ENCODE measurements at regions not wholly inside any gene's neighbourhood (a gene's known extent, or its start where the extent isn't known, plus 50 kb on each side); places are given as distances from the start of the nearest gene placed in this dataset.

DNA sequence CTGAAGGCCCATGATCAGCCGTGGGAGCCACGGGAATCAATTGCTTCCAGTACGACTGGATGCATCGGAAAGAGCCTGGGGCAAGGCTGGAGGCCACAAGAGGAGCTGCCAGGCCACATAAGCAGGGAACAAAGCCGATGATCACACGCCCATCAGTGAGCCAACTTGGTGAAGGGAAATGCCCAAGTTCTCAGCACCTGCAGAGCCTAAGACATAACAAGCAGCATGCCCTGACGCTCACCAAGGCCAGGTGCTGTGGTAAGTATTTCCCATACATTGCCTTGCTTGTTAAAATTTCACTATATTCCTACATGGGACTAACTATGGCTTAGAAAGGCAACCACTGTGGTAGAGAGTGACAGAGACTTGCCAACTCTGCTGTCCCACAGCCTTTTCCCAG, 555.9 kb downstream of the BCL11B start:
- ChIA-PET CTCF (no interaction called here), POLR2A (no interaction called here)
- no peak for DNase-seq (ENCODE audit: extremely low spot score)
- TF ChIP-seq, protein P1, sequence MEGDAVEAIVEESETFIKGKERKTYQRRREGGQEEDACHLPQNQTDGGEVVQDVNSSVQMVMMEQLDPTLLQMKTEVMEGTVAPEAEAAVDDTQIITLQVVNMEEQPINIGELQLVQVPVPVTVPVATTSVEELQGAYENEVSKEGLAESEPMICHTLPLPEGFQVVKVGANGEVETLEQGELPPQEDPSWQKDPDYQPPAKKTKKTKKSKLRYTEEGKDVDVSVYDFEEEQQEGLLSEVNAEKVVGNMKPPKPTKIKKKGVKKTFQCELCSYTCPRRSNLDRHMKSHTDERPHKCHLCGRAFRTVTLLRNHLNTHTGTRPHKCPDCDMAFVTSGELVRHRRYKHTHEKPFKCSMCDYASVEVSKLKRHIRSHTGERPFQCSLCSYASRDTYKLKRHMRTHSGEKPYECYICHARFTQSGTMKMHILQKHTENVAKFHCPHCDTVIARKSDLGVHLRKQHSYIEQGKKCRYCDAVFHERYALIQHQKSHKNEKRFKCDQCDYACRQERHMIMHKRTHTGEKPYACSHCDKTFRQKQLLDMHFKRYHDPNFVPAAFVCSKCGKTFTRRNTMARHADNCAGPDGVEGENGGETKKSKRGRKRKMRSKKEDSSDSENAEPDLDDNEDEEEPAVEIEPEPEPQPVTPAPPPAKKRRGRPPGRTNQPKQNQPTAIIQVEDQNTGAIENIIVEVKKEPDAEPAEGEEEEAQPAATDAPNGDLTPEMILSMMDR (IDR thresholded peaks at IDR 0.05; ENCODE audit: control extremely low read depth, extremely low read depth, low read depth, missing control alignments) = no peak

DNA sequence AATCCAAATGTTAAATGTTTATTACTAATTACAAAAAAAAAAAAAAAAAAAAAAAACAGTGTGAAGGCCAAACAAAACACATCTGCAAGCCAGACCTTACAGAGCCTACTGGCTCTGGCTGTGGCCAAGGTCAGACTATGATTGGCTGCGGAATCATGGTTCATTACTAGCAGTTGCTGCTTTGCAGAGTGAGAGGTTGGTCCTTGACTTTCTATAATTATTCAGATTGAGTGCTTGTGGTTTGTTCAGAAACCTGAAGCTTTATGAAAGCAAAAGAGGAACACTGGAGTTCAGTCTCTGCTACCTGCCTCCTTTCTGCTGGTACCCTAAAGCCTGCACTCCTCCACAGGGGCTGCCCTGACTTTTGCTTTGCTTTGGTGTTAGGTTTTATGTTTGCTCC, 550.9 kb downstream of the BCL11B start:
- DNase-seq (ENCODE audit: extremely low spot score) = no peak
- TF ChIP-seq, protein P1 (IDR thresholded peaks at IDR 0.05; ENCODE audit: control extremely low read depth, extremely low read depth, low read depth, missing control alignments) = no peak
- ChIA-PET CTCF (no interaction called here), POLR2A (no interaction called here)

DNA sequence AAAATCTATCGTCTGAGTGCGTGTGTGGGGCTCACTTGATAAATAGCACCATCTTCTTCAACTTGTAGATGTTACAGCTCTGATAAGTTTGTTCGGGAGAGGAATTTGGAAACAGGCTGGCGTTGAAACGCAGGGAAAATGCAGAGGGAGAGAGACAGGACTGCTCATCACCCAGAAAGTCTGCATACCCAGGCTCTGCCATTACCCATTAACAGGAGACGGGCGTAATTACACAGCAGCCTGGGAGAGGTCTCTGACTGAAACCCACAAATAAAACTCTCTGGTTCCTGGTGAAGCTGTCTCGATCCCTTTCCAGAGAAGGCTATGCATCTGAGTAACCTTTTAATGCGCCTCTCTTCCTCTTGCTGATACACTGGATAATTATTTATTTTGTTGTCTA, 547.3 kb downstream of the BCL11B start:
- DNase-seq (ENCODE audit: extremely low spot score) = no peak
- ChIA-PET CTCF (no interaction called here), POLR2A (no interaction called here)
- TF ChIP-seq, protein P1 (IDR thresholded peaks at IDR 0.05; ENCODE audit: control extremely low read depth, extremely low read depth, low read depth, missing control alignments) = no peak

DNA sequence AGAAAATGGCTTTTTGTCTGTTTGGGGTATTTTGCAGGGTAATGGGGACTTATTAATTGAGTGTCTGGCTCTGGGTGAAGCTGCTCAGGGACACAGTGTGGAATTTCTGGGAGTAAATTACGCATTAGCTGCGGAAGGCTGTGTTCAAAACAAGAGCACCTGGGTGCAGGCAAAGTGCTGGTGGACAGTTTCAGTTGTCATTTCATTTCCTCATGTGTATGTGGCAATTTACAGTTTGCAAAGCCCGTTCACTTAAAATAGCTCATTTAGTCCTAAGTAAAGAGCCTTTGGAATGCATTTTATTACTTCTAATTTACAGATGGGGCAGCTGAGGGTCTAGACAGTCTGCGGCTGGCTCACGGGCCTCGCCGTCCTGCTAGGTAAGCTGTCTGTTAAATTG, 546.8 kb downstream of the BCL11B start:
- ChIA-PET CTCF (no interaction called here), POLR2A (no interaction called here)
- TF ChIP-seq, protein P1 (IDR thresholded peaks at IDR 0.05; ENCODE audit: control extremely low read depth, extremely low read depth, low read depth, missing control alignments) = no peak
- DNase-seq (ENCODE audit: extremely low spot score) = no peak

DNA sequence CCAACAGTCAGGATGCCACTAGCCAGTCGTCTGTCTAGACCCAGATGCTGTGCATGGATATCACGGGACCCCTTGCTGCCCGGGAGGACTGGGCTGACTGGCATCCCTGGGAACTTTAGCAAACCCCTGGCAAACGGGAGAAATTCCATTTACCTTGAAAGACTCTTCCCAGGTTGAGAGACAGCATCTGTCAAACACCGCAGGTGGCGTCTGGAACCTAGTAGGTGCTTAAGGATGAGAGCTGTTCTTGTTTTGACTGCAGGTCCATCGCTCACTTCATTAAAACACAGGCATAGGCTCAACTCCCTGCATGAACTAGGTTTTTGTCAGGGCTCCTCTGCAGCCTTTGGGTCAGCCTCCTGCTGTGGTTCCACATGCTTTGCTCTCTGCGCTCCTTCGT, 546.3 kb downstream of the BCL11B start:
- no peak for DNase-seq (ENCODE audit: extremely low spot score)
- TF ChIP-seq, protein P1 (IDR thresholded peaks at IDR 0.05; ENCODE audit: control extremely low read depth, extremely low read depth, low read depth, missing control alignments) = no peak
- CTCF ChIA-PET = no interaction called here
- POLR2A ChIA-PET = no interaction called here

DNA sequence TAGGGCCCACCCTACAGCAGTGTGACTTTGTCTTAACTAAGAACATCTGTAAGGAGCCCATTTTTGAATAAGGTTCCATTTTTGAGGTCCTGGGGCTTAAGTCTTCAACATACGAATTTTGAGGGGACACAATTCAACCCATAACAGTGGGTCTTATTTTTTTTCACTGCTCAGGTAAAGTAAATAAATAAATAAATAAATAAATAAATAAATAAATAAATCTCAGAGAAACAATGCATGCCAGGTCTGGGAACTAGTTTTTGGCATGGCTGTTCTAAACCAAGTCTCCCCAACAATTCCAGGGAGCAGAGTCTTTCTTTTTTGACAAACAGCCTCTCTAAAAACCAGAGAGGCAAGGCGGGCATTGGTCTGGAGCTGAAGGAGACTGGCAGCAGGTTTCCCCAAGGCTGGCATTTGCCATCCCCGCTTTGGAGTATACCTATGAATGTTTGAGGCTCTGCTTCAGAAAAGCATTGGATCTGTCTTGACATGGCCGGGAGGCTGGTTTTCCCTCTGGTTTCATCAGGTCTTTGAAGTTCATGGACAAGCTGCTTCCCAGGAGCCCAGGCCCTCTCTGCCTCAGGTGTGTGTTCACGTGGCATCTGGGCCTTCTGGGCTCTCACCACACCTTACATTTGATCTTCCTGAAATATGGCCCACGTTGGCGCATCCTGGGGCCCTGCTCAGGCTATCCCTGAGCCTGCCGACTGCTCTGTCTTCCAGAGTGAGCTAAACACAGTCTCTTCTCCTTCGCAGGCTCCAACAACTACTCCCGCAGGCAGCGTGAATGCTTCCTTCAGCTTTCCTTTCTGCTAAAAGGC, 545.2 kb downstream of the BCL11B start:
- ChIA-PET CTCF (no interaction called here), POLR2A (no interaction called here)
- no peak for DNase-seq (ENCODE audit: extremely low spot score)
- TF ChIP-seq, protein P1 (IDR thresholded peaks at IDR 0.05; ENCODE audit: control extremely low read depth, extremely low read depth, low read depth, missing control alignments) = no peak
